Endodermal cell (in vitro differentiated cells): ENCODE measurements at regions not wholly inside any gene's neighbourhood (a gene's known extent, or its start where the extent isn't known, plus 50 kb on each side); places are given as distances from the start of the nearest gene placed in this dataset.
A peak's percentile ranks its signal among the peaks of the same experiment; 100 is the strongest.

Source experiments
- DNase-seq: peaks from one replicate; pipeline ENCODE4 v3.0.0-alpha.2; 2017
- H3K27ac ChIP-seq: 2 replicates; pipeline ENCODE4 v1.5.1; 2013; ENCODE audit warnings: mild to moderate bottlenecking, low read depth, low read length, moderate library complexity
- H3K27me3 ChIP-seq: 2 replicates; pipeline ENCODE4 v1.6.1; 2013; ENCODE audit warnings: mild to moderate bottlenecking, low read length, moderate library complexity; ENCODE audit not compliant: insufficient read depth, control insufficient read depth, poor library complexity, severe bottlenecking
- H3K36me3 ChIP-seq: 2 replicates; pipeline ENCODE4 v1.7.0; 2013; ENCODE audit warnings: mild to moderate bottlenecking, low read length, moderate library complexity; ENCODE audit not compliant: control insufficient read depth, insufficient read depth
- H3K4me1 ChIP-seq: one replicate; pipeline ENCODE4 v1.7.0; 2013; ENCODE audit warnings: low read length; ENCODE audit not compliant: control insufficient read depth, insufficient read depth
- H3K4me3 ChIP-seq: 2 replicates; pipeline ENCODE4 v1.5.1; 2013; ENCODE audit warnings: mild to moderate bottlenecking, low read length, moderate library complexity
- H3K9ac ChIP-seq: 2 replicates; pipeline ENCODE4 v1.6.1; 2013; ENCODE audit warnings: mild to moderate bottlenecking, low read length, moderate library complexity; ENCODE audit not compliant: poor library complexity, severe bottlenecking; ENCODE audit errors: extremely low read depth
- H3K9me3 ChIP-seq: 2 replicates; pipeline ENCODE4 v1.6.1; 2013; ENCODE audit warnings: mild to moderate bottlenecking, low read length, moderate library complexity; ENCODE audit not compliant: control insufficient read depth
- H3K27ac Mint-ChIP-seq: 2 replicates; pipeline ENCODE4 v1.8.0; 2020; ENCODE audit warnings: mixed read lengths
- H3K27me3 Mint-ChIP-seq: 2 replicates; pipeline ENCODE4 v1.8.0; 2021; ENCODE audit warnings: mild to moderate bottlenecking, mixed read lengths; ENCODE audit not compliant: insufficient read depth
- H3K36me3 Mint-ChIP-seq: 2 replicates; pipeline ENCODE4 v1.8.0; 2020; ENCODE audit warnings: low read depth, mixed read lengths
- H3K4me1 Mint-ChIP-seq: 2 replicates; pipeline ENCODE4 v1.8.0; 2020; ENCODE audit warnings: mixed read lengths
- H3K4me3 Mint-ChIP-seq: 2 replicates; pipeline ENCODE4 v1.8.0; 2020; ENCODE audit warnings: mild to moderate bottlenecking, moderate library complexity, mixed read lengths
- H3K9me3 Mint-ChIP-seq: 2 replicates; pipeline ENCODE4 v1.8.0; 2020; ENCODE audit warnings: mild to moderate bottlenecking, mixed read lengths
- CTCF ChIP-seq: fragments of 200-600 bp; sonication (generic); conservative IDR thresholded peaks from 2 replicates; pipeline ENCODE4 v1.5.0; 2021; ENCODE audit warnings: antibody characterized with exemption, mild to moderate bottlenecking
- WGBS, 2 experiments: methylation state at CpG; one replicate each; pipeline versions ENCODE4 v1.1.5 to v1.1.7; 2013; ENCODE audit warnings: missing lambda C conversion rate in 2 of 2, mixed read lengths in 1 of 2; ENCODE audit not compliant: insufficient coverage in 1 of 2, insufficient read length in 1 of 2; 5-methylcytosine and 5-hydroxymethylcytosine counted together

GRCh38 chr10:4384245-4384644, 441.8 kb upstream of the AKR1E2 start:
- no peaks in the 10 kb centered on the region for H3K9me3 ChIP-seq
- DNase-seq = no peak
- no peaks in the 10 kb centered on the region for H3K4me1 ChIP-seq
- no peak for TF ChIP-seq CTCF
- Mint-ChIP-seq H3K27me3 (no peaks in the 10 kb centered on the region), H3K9me3 (no peaks in the 10 kb centered on the region), H3K4me3 (no peak overlapping the region), H3K27ac (no peak overlapping the region), H3K4me1 (peaks cover 2% of the 10 kb centered on the region), H3K36me3 (no peaks in the 10 kb centered on the region)
- H3K27me3 ChIP-seq = no peaks in the 10 kb centered on the region
- H3K4me3 ChIP-seq = no peak overlapping the region
- no peaks in the 10 kb centered on the region for H3K36me3 ChIP-seq
- 60 to 90% methylated on average over 1 to 4 of the region's 4 CpGs for WGBS, 2 experiments
- peak overlapping the region; percentile 78 for H3K27ac ChIP-seq
- no peak overlapping the region for H3K9ac ChIP-seq

- TF ChIP-seq CTCF = no peak
- H3K4me3 ChIP-seq = no peak overlapping the region
- H3K36me3 Mint-ChIP-seq = no peaks in the 10 kb centered on the region
- H3K9ac ChIP-seq = no peak overlapping the region
- no peak overlapping the region for H3K4me3 Mint-ChIP-seq
- peaks cover 2% of the 10 kb centered on the region for H3K4me1 Mint-ChIP-seq
- H3K27ac Mint-ChIP-seq = no peak overlapping the region
- WGBS, 2 experiments = 60 to 72% methylated on average over 1 to 4 of the region's 4 CpGs
- H3K9me3 ChIP-seq = no peaks in the 10 kb centered on the region
- H3K27me3 Mint-ChIP-seq = no peaks in the 10 kb centered on the region
- no peaks in the 10 kb centered on the region for H3K36me3 ChIP-seq
- no peaks in the 10 kb centered on the region for H3K4me1 ChIP-seq
- DNase-seq = no peak
- H3K27ac ChIP-seq = peak overlapping the region; percentile 78
- H3K9me3 Mint-ChIP-seq = no peaks in the 10 kb centered on the region
- H3K27me3 ChIP-seq = no peaks in the 10 kb centered on the region
Observed at GRCh38 chr10:4383651-4384098, 442.3 kb upstream of the AKR1E2 start.

GRCh38 chr10:4382811-4383210, 443.2 kb upstream of the AKR1E2 start:
- Histone ChIP-seq H3K36me3 (no peaks in the 10 kb centered on the region), H3K9ac (no peak overlapping the region), H3K27me3 (no peaks in the 10 kb centered on the region), H3K4me3 (no peak overlapping the region), H3K9me3 (no peaks in the 10 kb centered on the region), H3K27ac (no peak overlapping the region), H3K4me1 (no peaks in the 10 kb centered on the region)
- Mint-ChIP-seq H3K4me3 (no peak overlapping the region), H3K4me1 (peaks cover 2% of the 10 kb centered on the region), H3K36me3 (no peaks in the 10 kb centered on the region), H3K27me3 (no peaks in the 10 kb centered on the region), H3K27ac (no peak overlapping the region), H3K9me3 (no peaks in the 10 kb centered on the region)
- TF ChIP-seq CTCF = no peak
- DNase-seq = no peak
- no CpG with 5 or more reads among the region's 1 CpG for WGBS, 2 experiments
